ENCODE measurements at regions not wholly inside any gene's neighbourhood (a gene's known extent, or its start where the extent isn't known, plus 50 kb on each side); places are given as distances from the start of the nearest gene placed in this dataset.

DNA sequence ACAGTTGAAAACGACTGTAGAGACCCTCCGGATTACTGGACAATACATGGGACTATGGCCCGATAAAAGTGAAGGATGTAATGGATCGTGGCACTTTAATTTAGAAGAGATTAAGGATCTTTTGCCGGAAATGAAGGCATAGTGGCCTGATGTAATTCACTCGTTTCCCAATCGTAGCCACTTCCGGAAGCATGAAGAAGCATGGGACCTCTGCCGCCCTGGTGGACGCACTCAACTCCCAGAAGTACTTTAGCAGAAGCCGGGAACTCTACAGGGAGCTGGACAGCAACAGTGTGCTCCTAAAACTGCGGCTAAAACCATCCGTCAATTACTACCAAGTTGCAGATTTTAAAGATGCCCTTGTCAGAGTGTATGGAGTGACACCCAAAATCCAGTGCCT lies 59.6 kb upstream of the NUPR2 start:
- H3K27me3 ChIP-seq (ENCODE audit: control insufficient read depth, insufficient read depth, low read length) = peaks cover 4% of the 10 kb centered on the region; the same call in 1 of the 2 replicates
- ChIA-PET CTCF (no interaction called here), POLR2A (no interaction called here)
- no TSS peak for BruUV-seq (replicated peaks)
- H3K4me1 ChIP-seq (ENCODE audit: control insufficient read depth, insufficient read depth, low read length) = no peaks in the 10 kb centered on the region
- intact Hi-C loops (cut with micrococcal nuclease; ENCODE audit: unreplicated experiment) = no loop called here
- TF ChIP-seq TCF7L2 (IDR thresholded peaks at IDR 0.05; ENCODE audit: low read depth, low read length) = no peak
- no peak for TF ChIP-seq POLR2AphosphoS5 (IDR thresholded peaks at IDR 0.05; ENCODE audit: low read depth, low read length)
- TF ChIP-seq, protein P1, sequence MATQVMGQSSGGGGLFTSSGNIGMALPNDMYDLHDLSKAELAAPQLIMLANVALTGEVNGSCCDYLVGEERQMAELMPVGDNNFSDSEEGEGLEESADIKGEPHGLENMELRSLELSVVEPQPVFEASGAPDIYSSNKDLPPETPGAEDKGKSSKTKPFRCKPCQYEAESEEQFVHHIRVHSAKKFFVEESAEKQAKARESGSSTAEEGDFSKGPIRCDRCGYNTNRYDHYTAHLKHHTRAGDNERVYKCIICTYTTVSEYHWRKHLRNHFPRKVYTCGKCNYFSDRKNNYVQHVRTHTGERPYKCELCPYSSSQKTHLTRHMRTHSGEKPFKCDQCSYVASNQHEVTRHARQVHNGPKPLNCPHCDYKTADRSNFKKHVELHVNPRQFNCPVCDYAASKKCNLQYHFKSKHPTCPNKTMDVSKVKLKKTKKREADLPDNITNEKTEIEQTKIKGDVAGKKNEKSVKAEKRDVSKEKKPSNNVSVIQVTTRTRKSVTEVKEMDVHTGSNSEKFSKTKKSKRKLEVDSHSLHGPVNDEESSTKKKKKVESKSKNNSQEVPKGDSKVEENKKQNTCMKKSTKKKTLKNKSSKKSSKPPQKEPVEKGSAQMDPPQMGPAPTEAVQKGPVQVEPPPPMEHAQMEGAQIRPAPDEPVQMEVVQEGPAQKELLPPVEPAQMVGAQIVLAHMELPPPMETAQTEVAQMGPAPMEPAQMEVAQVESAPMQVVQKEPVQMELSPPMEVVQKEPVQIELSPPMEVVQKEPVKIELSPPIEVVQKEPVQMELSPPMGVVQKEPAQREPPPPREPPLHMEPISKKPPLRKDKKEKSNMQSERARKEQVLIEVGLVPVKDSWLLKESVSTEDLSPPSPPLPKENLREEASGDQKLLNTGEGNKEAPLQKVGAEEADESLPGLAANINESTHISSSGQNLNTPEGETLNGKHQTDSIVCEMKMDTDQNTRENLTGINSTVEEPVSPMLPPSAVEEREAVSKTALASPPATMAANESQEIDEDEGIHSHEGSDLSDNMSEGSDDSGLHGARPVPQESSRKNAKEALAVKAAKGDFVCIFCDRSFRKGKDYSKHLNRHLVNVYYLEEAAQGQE (IDR thresholded peaks at IDR 0.05; ENCODE audit: insufficient read depth in 1 of 2, low read depth in 2 of 2, low read length in 1 of 2) = no peak
- no peak overlapping the region for H3K4me3 ChIP-seq (ENCODE audit: low read depth in 2 of 2, low read length in 2 of 2)
- in situ Hi-C loops (cut with HindIII; ENCODE audit: low pct_unique_long_range_greater_than_20kb, low sequenced_read_pairs) = no loop called here
- ATAC-seq (no peak), DNase-seq (ENCODE audit: low read depth, low spot score) (no peak)
- H3K27ac ChIP-seq (ENCODE audit: low read length) = no peak overlapping the region
- H3K36me3 ChIP-seq (ENCODE audit: control insufficient read depth, insufficient read depth, low read length) = no peaks in the 10 kb centered on the region
- no peaks in the 10 kb centered on the region for H3K9me3 ChIP-seq (ENCODE audit: control insufficient read depth, insufficient read depth, low read depth, low read length)

DNA sequence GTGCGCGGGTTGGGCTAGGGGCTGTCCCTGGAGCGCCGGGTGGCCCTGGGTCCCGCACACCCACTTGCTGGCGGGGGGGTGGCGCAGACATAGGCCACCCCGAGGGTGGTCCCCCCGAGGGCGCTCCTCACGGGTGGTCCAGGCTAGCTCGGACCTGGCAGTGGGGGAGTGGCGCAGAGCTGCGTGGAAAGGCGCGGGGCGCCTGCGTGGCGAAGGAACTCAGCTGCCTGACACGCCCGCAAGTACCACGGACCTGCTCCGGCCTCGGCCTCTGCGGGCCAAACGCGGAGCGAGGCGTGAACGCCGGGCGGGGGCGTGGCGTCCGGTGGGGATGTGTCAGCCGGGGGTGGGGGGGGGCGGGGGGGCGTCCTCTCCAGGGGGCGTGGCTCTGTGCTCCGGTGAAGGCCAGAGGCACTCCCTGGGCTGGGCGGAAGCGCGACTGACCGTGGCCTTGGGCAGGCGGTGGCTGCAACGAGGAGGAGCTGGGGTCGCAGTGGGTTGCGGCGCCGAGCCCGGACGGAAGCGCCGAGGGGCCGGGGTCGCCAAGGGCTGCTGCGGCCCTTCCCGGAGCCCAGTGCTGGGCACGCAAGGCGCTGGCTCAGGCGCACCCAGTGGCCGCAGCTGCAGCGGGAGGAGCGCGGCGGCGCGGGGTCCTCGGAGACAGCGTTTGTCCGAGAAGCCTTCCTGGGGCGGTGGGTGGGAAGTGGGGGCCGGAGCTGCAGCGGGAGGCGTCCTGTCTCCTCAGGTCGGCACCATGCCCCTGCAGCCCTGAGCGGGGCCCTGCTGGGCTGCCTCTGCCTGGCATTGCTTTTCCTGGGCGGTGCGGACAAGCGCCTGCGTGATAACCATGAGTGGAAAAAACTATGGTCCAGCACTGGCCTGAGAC lies 58.9 kb upstream of the NUPR2 start:
- DNase-seq (ENCODE audit: low read depth, low spot score) (no peak), ATAC-seq (no peak)
- POLR2A ChIA-PET = no interaction called here
- intact Hi-C loops (cut with micrococcal nuclease; ENCODE audit: unreplicated experiment) (no loop called here), in situ Hi-C loops (cut with HindIII; ENCODE audit: low pct_unique_long_range_greater_than_20kb, low sequenced_read_pairs) (no loop called here)
- no peaks in the 10 kb centered on the region for H3K36me3 ChIP-seq (ENCODE audit: control insufficient read depth, insufficient read depth, low read length)
- H3K9me3 ChIP-seq (ENCODE audit: control insufficient read depth, insufficient read depth, low read depth, low read length) = no peaks in the 10 kb centered on the region
- no peak for TF ChIP-seq POLR2AphosphoS5 (IDR thresholded peaks at IDR 0.05; ENCODE audit: low read depth, low read length)
- TF ChIP-seq, protein P1 (IDR thresholded peaks at IDR 0.05; ENCODE audit: insufficient read depth in 1 of 2, low read depth in 2 of 2, low read length in 1 of 2) = no peak
- TF ChIP-seq, protein P2, sequence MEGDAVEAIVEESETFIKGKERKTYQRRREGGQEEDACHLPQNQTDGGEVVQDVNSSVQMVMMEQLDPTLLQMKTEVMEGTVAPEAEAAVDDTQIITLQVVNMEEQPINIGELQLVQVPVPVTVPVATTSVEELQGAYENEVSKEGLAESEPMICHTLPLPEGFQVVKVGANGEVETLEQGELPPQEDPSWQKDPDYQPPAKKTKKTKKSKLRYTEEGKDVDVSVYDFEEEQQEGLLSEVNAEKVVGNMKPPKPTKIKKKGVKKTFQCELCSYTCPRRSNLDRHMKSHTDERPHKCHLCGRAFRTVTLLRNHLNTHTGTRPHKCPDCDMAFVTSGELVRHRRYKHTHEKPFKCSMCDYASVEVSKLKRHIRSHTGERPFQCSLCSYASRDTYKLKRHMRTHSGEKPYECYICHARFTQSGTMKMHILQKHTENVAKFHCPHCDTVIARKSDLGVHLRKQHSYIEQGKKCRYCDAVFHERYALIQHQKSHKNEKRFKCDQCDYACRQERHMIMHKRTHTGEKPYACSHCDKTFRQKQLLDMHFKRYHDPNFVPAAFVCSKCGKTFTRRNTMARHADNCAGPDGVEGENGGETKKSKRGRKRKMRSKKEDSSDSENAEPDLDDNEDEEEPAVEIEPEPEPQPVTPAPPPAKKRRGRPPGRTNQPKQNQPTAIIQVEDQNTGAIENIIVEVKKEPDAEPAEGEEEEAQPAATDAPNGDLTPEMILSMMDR (IDR thresholded peaks at IDR 0.05) = no peak
- TF ChIP-seq TCF7L2 (IDR thresholded peaks at IDR 0.05; ENCODE audit: low read depth, low read length) = no peak
- no peak for TF ChIP-seq SIN3A (IDR thresholded peaks at IDR 0.05; ENCODE audit: borderline replicate concordance, insufficient read depth, low read depth, low read length)
- no peak overlapping the region for H3K4me3 ChIP-seq (ENCODE audit: low read depth in 2 of 2, low read length in 2 of 2)
- no peak overlapping the region for H3K27ac ChIP-seq (ENCODE audit: low read length)
- CTCF ChIA-PET = no interaction called here
- H3K4me1 ChIP-seq (ENCODE audit: control insufficient read depth, insufficient read depth, low read length) = no peaks in the 10 kb centered on the region
- no TSS peak for BruUV-seq (replicated peaks)
- peaks cover 4% of the 10 kb centered on the region; the same call in 1 of the 2 replicates for H3K27me3 ChIP-seq (ENCODE audit: control insufficient read depth, insufficient read depth, low read length)
